HK-2 (cell line): ENCODE measurements at regions not wholly inside any gene's neighbourhood (a gene's known extent, or its start where the extent isn't known, plus 50 kb on each side); places are given as distances from the start of the nearest gene placed in this dataset.
"Not testable (repeated sequence)": the region's sequence is repeated elsewhere in the genome, so short reads cannot be mapped to it uniquely, and the experiment has no call there.

Source experiments
- DNase-seq: peaks from one replicate; pipeline ENCODE4 v3.0.0-alpha.2; 2018; ENCODE audit not compliant: unreplicated experiment

GRCh38 chr15:99485153-99485961, 80.4 kb upstream of the MEF2A start:
- no peak for DNase-seq

DNA sequence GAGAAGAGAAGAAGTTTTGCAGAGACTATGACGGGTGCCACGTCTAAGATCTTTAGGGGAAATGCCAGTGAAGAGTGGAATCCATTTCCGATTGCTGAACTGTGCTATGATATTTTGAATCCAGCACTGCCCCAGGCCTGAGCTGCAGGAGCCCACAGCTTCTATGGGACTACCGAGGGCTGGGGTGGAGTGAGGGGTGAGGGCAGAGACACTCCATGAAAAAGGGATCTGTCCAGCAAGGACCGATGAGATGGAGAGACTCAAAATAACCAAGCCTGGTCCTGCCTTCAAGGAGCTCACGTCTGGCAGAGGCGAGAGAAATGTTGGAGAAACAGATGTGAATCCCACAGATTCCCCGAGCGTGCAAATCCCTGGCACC, 79.8 kb upstream of the MEF2A start:
- DNase-seq: no peak

- DNase-seq: no peak
These were observed 79.1 kb upstream of the MEF2A start for GRCh38 chr15:99486371-99487336.

- DNase-seq: no peak
These were observed 78.5 kb upstream of the MEF2A start for GRCh38 chr15:99487337-99487730.

DNA sequence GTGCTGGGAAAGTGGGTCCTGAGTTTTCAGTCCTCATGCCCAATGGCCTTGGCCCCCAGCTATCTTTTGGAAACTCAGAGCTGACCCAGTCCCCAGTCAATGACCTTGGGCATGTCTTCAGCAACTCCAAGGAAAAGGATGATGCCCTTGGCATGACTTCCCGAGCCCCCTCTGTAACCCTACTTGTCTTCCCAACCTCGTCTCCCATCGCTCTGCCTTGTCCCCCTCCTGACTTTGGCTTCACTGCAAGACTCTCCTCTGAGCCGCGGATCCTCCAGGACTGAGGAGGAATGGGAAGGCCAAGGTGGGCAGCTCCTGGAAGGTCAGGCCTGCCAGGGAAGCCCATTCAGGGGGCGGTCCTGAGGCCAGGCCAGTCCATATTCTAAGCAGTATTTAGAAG, 73.5 kb upstream of the MEF2A start:
- DNase-seq: no peak

DNA sequence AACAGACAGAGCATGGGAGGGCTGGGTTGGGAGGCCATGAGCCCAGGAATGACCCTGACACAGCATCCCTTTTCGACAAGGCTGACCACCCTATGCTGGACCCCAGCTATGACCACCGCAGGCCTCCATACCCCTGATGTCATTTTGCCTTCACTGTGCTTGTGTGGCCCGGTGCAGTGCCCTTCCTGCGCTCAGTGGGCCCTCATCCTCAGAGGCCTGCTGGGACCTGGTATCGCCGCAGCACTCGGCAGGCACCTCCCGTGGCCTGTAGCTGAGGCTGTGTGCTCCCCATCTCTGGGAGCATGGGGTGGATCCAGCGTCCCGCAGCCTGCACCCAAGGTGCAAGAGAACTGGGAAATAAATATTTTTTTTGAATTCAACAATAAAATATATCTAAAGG, 73.1 kb upstream of the MEF2A start:
- DNase-seq: no peak

DNA sequence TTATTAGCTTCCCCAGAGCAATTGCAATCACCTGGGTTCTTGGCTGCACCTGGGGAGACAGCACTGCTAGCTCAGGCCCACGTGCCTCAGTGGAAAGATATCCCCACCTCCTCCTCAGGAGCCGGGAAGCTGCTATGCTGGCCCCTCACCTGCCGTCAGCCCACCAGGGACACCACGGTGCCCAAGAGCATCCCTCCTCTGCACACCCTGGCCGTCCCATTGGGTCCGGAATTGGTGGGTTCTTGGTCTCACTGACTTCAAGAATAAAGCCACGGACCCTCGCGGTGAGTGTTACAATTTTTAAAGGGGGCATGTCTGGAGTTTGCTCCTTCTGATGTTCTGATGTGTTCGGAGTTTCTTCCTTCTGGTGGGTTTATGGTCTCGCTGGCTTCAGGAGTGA, 72.3 kb upstream of the MEF2A start:
- DNase-seq: no peak

DNA sequence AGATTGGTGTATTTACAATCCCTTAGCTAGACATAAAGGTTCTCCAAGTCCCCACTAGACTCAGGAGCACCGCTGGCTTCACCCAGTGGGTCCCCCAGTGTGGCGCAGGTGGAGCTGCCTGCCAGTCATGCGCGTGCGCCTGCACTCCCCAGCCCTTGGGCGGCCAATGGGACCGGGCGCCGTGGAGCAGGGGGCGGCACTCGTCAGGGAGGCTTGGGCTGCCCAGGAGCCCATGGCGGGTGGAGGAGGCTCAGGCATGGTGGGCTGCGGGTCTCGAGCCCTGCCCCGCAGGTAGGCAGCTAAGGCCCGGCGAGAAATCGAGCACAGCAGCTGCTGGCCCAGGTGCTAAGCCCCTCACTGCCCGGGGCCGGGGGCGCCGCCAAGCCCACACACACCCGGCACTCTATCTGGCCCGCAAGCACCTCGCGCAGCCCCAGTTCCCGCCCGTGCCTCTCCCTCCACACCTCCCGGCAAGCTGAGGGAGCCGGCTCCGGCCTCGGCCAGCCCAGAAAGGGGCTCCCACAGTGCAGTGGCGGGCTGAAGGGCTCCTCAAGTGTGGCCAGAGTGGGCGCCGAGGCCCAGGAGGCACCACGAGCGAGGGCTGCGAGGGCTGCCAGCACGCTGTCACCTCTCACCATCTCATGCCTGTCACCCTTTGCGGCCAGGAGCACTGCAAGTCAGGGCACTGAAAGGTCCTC, 71.1 kb upstream of the MEF2A start:
- not testable (repeated sequence) for DNase-seq

DNA sequence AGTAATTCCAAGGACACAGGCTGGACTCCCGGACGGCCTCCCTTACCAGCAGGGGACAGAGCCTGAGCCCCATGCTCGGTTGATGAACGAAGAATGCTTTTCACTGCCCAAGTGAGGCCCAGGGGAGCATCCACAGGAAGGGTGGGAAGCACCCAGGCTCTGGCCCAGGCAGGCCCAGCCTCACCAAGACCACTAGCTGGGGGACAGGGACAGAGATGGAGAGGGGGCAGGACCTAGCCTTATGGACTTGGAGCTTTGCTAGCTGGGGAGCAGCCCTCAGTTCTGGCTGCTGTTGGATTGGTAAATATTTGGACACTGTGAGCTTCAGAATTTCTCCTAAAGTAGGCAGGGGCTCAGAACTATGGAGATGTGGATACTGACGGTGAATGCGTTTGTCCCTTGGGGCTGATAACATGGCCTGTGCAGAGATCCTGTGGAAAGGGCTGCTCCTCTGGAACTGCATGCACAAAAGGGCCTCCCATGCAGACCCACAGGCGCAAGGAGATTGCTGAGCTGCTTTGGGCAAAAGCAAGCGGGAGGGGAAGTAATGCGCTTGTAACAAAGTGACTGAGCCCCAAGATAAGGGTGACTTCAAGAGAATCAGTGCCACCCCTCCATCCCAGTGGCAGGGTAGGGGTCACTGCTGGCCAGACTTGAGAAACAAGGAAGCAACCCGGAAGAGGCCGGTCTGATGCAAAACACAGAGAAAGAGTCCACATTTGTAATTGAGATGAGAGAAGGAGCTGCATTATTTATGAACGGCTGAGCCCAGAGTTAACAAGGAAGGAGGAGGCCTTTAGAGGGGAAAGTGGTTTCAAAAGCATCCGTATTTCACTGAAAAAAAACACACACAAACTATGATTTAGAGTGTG, 70.1 kb upstream of the MEF2A start:
- DNase-seq: no peak

- no peak for DNase-seq
These were observed 69.5 kb upstream of the MEF2A start for GRCh38 chr15:99496302-99496629.

DNA sequence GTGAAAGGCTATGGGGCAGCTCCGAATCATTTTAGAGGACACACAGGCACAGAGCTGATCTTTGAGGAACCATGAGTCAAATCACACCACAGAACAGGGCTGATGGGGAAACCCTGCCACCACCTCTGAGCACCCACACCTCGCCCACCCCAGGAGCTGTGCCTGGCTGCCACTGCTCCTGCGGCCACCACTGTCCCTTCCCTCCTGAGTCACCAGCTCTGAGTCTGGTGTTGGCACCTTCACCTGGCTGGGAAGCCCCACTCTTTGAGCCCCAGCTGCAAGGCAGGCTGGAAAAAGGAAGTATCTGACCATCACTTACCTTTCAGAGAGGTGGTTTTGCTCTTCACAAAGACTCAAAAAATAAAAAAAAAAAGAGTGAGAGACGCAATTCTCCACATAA, 63.6 kb upstream of the MEF2A start:
- DNase-seq: no peak

DNA sequence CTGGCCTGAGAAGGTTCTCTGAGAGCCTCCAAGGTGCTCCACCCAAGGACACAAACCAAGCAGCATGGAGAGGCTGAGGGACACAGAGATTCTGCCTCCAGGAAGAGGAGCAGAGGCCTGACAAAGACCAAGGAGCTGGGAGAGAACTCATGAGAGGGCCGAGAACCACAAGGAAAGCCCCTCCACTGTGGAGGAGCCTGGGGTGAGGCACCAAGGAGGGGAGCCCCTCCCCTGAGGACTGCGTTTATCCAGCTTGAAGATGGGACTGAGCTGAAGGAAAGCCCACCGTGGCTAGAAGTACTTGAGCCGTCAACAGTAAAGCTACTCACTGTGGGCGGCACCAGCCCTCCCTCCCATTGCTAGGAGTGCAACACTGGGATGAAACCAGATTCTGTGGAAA, 63.1 kb upstream of the MEF2A start:
- DNase-seq: no peak

- DNase-seq: no peak
These were observed 62.4 kb upstream of the MEF2A start for GRCh38 chr15:99503411-99503810.

- no peak for DNase-seq
These were observed 61.5 kb upstream of the MEF2A start for GRCh38 chr15:99504071-99504822.

GRCh38 chr15:99504823-99505551, 60.8 kb upstream of the MEF2A start:
- peak; percentile 7 for DNase-seq

- no peak for DNase-seq
These were observed 59.4 kb upstream of the MEF2A start for GRCh38 chr15:99506399-99506798.

- DNase-seq: no peak
These were observed 58.7 kb upstream of the MEF2A start for GRCh38 chr15:99507016-99507503.

DNA sequence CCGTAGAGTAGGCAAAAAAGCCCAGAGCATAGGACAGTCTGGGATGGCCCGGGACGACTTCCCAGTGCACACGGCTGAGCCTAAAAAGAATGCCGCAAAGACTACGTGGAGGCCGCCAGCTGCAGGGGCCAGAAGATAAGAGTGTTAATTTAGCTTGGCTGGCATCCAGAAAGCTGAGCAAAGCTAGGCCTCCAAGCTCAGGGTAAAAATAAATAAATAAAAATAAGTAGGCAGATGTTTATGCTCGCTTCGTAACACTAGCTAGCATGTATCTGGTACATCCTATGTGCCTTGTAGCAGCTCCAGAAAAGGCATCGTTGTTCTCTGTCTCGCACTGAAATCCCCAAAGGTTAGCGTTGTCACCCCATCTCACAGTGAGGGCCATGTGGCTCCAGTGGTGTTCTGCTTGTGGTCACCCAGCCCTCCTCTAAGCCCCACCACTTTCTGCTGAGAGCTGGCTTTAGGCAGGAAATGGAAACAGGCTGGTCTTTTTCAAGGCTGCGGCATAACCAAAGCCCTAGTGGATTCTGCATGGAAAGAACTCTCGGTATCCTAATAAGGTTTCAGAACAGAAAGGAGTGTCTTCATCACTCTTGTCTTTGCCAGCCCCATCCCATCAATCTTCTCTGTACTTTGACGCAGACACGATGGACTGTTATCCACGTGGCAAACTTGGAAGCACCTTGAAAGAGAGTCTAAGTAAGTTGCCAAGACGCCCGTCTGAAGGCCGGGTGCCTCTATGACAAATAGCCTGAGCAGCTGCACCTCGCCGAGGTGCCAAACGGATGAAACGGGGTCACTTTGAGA, 58.1 kb upstream of the MEF2A start:
- DNase-seq: no peak

DNA sequence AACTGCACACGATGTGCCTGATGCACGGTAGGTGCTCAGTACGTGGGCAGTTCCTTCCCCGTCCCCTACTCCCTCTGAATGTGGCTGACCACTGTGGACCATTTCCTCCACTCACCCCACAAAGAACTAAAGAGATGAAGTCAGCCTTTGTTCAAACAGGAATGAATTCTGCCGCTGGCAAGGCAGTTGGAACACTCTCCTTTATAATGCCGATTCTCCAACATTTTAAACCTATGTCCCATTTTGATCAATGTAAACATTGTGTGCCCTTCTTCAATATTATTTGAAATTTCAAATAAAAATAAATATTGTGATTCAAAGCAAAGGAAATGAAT, 57.5 kb upstream of the MEF2A start:
- DNase-seq: no peak
